HepG2 (cell line): ENCODE measurements at regions not wholly inside any gene's neighbourhood (a gene's known extent, or its start where the extent isn't known, plus 50 kb on each side); places are given as distances from the start of the nearest gene placed in this dataset.

ENCODE experiments used
- ETV5 ChIP-seq: IDR thresholded peaks from 2 replicates; pipeline ENCODE4 v1.6.1; 2018; ENCODE audit warnings: missing biosample characterization, missing genetic modification reagents, inconsistent platforms, borderline replicate concordance
- FOSL1 ChIP-seq: sonication (generic); formaldehyde crosslinking; IDR thresholded peaks from 2 replicates; pipeline ENCODE4 v1.9.0; 2021; ENCODE audit warnings: missing genetic modification reagents, borderline replicate concordance
- FOXK1 ChIP-seq: sonication (generic); formaldehyde crosslinking; IDR thresholded peaks from 2 replicates; pipeline ENCODE4 v1.4.0; 2020; ENCODE audit warnings: low read depth, missing genetic modification reagents, borderline replicate concordance
- HBP1 ChIP-seq: IDR thresholded peaks from 2 replicates; pipeline ENCODE4 v1.6.1; 2016; ENCODE audit warnings: low read depth, control low read depth
- HMGA1 ChIP-seq: sonication (generic); formaldehyde crosslinking; conservative IDR thresholded peaks from 2 replicates; pipeline ENCODE4 v1.4.0; 2020; ENCODE audit warnings: missing genetic modification reagents
- HOMEZ ChIP-seq: IDR thresholded peaks from 2 replicates; pipeline ENCODE4 v1.6.1; 2016; ENCODE audit warnings: low read depth
- RBAK ChIP-seq: sonication (generic); formaldehyde crosslinking; IDR thresholded peaks from 2 replicates; pipeline ENCODE4 v1.5.1; 2020; ENCODE audit warnings: mild to moderate bottlenecking, missing genetic modification reagents
- ZC3H4 ChIP-seq: sonication (generic); formaldehyde crosslinking; IDR thresholded peaks from 2 replicates; pipeline ENCODE4 v1.4.0; 2020; ENCODE audit warnings: missing genetic modification reagents, borderline replicate concordance
- ZFP37 ChIP-seq: sonication (generic); formaldehyde crosslinking; IDR thresholded peaks from 2 replicates; pipeline ENCODE4 v1.4.0; 2020; ENCODE audit warnings: missing genetic modification reagents, borderline replicate concordance
- ZKSCAN8 ChIP-seq: IDR thresholded peaks from 2 replicates; pipeline ENCODE4 v1.6.1; 2016; ENCODE audit warnings: borderline replicate concordance, missing genetic modification reagents, missing compliant biosample characterization
- ZNF10 ChIP-seq: sonication (generic); formaldehyde crosslinking; IDR thresholded peaks from 2 replicates; pipeline ENCODE4 v1.4.0; 2020; ENCODE audit warnings: mild to moderate bottlenecking, low read depth, missing genetic modification reagents, borderline replicate concordance
- ZNF260 ChIP-seq: sonication (generic); formaldehyde crosslinking; IDR thresholded peaks from 2 replicates; pipeline ENCODE4 v1.4.0; 2020; ENCODE audit warnings: missing genetic modification reagents, low read depth, mild to moderate bottlenecking, borderline replicate concordance
- ZNF501 ChIP-seq: sonication (generic); formaldehyde crosslinking; IDR thresholded peaks from 2 replicates; pipeline ENCODE4 v1.5.1; 2020; ENCODE audit warnings: mild to moderate bottlenecking, moderate library complexity, missing genetic modification reagents
- ZNF512B ChIP-seq: sonication (generic); formaldehyde crosslinking; IDR thresholded peaks from 2 replicates; pipeline ENCODE4 v1.5.1; 2020; ENCODE audit warnings: missing genetic modification reagents, mild to moderate bottlenecking, borderline replicate concordance
- ZNF563 ChIP-seq: sonication (generic); formaldehyde crosslinking; IDR thresholded peaks from 2 replicates; pipeline ENCODE4 v1.8.0; 2022; ENCODE audit warnings: mild to moderate bottlenecking, moderate library complexity, missing genetic modification reagents
- ZNF580 ChIP-seq: IDR thresholded peaks from 2 replicates; pipeline ENCODE4 v1.6.1; 2016; ENCODE audit warnings: low read depth, borderline replicate concordance
- ZNF704 ChIP-seq: sonication (generic); formaldehyde crosslinking; IDR thresholded peaks from 2 replicates; pipeline ENCODE4 v1.8.1; 2023; ENCODE audit warnings: mild to moderate bottlenecking, inconsistent platforms, moderate library complexity, missing genetic modification reagents, borderline replicate concordance
- TF ChIP-seq, protein P1 (sequence below): IDR thresholded peaks from 2 replicates; pipeline ENCODE4 v1.6.1; 2016; ENCODE audit warnings: missing genetic modification reagents, missing compliant biosample characterization
- TF ChIP-seq, protein P2 (sequence below), 2 experiments: sonication (generic) in 1 of 2; formaldehyde crosslinking in 1 of 2; IDR thresholded peaks; 2 replicates each; pipeline versions ENCODE4 v1.5.1 to v1.6.1; 2011 to 2020; ENCODE audit warnings: borderline replicate concordance in 1 of 2, low read depth in 1 of 2, low read length in 1 of 2, mild to moderate bottlenecking in 1 of 2, missing genetic modification reagents in 1 of 2, moderate library complexity in 1 of 2

- TF ChIP-seq ZKSCAN8 (CRISPR knock-in tag) (no peak), ZNF563 (CRISPR knock-in tag) (no peak), ZNF10 (CRISPR knock-in tag) (no peak), ZC3H4 (CRISPR knock-in tag) (no peak), HOMEZ (CRISPR knock-in tag) (no peak), HMGA1 (CRISPR knock-in tag) (no peak), ETV5 (CRISPR knock-in tag) (no peak), ZFP37 (CRISPR knock-in tag) (no peak), ZNF501 (CRISPR knock-in tag) (peak; percentile 12), FOSL1 (CRISPR knock-in tag) (no peak), RBAK (CRISPR knock-in tag) (no peak), HBP1 (CRISPR knock-in tag) (no peak), ZNF580 (no peak), ZNF512B (CRISPR knock-in tag) (0 out of 2 replicates have a peak, but pooled peaks have one; percentile 2), FOXK1 (CRISPR knock-in tag) (no peak), ZNF260 (no peak), ZNF704 (CRISPR knock-in tag) (no peak)
- TF ChIP-seq, protein P1, sequence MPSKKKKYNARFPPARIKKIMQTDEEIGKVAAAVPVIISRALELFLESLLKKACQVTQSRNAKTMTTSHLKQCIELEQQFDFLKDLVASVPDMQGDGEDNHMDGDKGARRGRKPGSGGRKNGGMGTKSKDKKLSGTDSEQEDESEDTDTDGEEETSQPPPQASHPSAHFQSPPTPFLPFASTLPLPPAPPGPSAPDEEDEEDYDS (CRISPR knock-in tag) = no peak
- TF ChIP-seq, protein P2, sequence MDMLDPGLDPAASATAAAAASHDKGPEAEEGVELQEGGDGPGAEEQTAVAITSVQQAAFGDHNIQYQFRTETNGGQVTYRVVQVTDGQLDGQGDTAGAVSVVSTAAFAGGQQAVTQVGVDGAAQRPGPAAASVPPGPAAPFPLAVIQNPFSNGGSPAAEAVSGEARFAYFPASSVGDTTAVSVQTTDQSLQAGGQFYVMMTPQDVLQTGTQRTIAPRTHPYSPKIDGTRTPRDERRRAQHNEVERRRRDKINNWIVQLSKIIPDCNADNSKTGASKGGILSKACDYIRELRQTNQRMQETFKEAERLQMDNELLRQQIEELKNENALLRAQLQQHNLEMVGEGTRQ (IDR thresholded peaks at IDR 0.05; ENCODE audit: low read depth, low read length) = no peak
- TF ChIP-seq, protein P2 (CRISPR knock-in tag; IDR thresholded peaks at IDR 0.05; ENCODE audit: borderline replicate concordance) = no peak
Observed at GRCh38 chr6:140897349-140897748, 1235.4 kb upstream of the GJE1 start (continued).
